HepG2 (cell line): ENCODE measurements at regions not wholly inside any gene's neighbourhood (a gene's known extent, or its start where the extent isn't known, plus 50 kb on each side); places are given as distances from the start of the nearest gene placed in this dataset.
A peak's percentile ranks its signal among the peaks of the same experiment; 100 is the strongest.

Source experiments
- ATAC-seq: fragments of 200-7000 bp; cut with Tn5 transposase; 3 replicates; pipeline ENCODE4 v1.9.1; 2020; ENCODE audit warnings: mild to moderate bottlenecking, moderate library complexity
- BruUV-seq: library from RNA; stranded (reverse); fragments of 400-500 nt; replicated peaks from 2 replicates; lab custom pipeline; 2021; lab: Mats Ljungman, UMichigan
- CTCF ChIA-PET: fragments of 300-600 bp; formaldehyde crosslinking; extraction: SDS; loops from one replicate; lab custom pipeline; 2021; ENCODE audit warnings: low total read pairs, inconsistent platforms, low intra/inter-chr PET ratio; lab: Yijun Ruan, JAX
- POLR2A ChIA-PET: fragments of 350-600 bp; sonication (Branson Sonifier 250); formaldehyde crosslinking; loops from one replicate; lab custom pipeline; 2020; ENCODE audit warnings: antibody characterized with exemption, inconsistent platforms; lab: Yijun Ruan, JAX
- DNase-seq: peaks from one replicate; pipeline ENCODE4 v3.0.0-alpha.2; 2015; ENCODE audit warnings: low spot score
- FAIRE-seq: peaks from 3 replicates; lab custom pipeline; 2011; peaks lifted over from hg19 to GRCh38; lab: Jason Lieb, UNC
- H2AFZ ChIP-seq: one replicate; pipeline ENCODE4 v1.6.1; 2011; ENCODE audit warnings: low read length, inconsistent platforms
- H3K27ac ChIP-seq: fragments of 300-600 bp; 3 replicates; pipeline ENCODE4 v1.8.0; 2011; ENCODE audit warnings: mixed run types, mild to moderate bottlenecking, mixed read lengths, low read length, inconsistent platforms; ENCODE audit not compliant: insufficient read depth; ENCODE audit errors: extremely low read length
- H3K27me3 ChIP-seq, 2 experiments: fragments of 200-600 bp in 1 of 2; 2 replicates in 1 of 2; 3 replicates in 1 of 2; pipeline versions ENCODE4 v1.6.0 to v1.8.0; 2011; ENCODE audit warnings: low read length in 2 of 2, mild to moderate bottlenecking in 2 of 2, moderate library complexity in 2 of 2, inconsistent platforms in 1 of 2; ENCODE audit not compliant: insufficient read depth in 2 of 2, control insufficient read depth in 1 of 2
- H3K36me3 ChIP-seq, 2 experiments: fragments of 200-600 bp in 1 of 2; replicated peaks in 1 of 2; 2 replicates in 1 of 2; 3 replicates in 1 of 2; pipeline versions ENCODE4 v1.5.1 to v1.8.0; 2011; ENCODE audit warnings: low read length in 2 of 2, inconsistent platforms in 1 of 2; ENCODE audit not compliant: insufficient read depth in 2 of 2, control insufficient read depth in 1 of 2
- H3K4me1 ChIP-seq: 2 replicates; pipeline ENCODE4 v1.5.1; 2012; ENCODE audit warnings: low read length, inconsistent platforms; ENCODE audit not compliant: insufficient read depth
- H3K4me2 ChIP-seq: 2 replicates; pipeline ENCODE4 v1.6.0; 2011; ENCODE audit warnings: low read depth, low read length, inconsistent platforms
- H3K4me3 ChIP-seq, 3 experiments: fragments of 200-600 bp in 1 of 3; sonication (generic), shearing (Covaris generic) in 1 of 3; replicated peaks in 1 of 3; 2 replicates each; pipeline ENCODE4 v1.5.1; 2011 to 2016; ENCODE audit warnings: low read length in 3 of 3, inconsistent platforms in 2 of 3, low read depth in 2 of 3, mild to moderate bottlenecking in 2 of 3, control low read depth in 1 of 3, mixed read lengths in 1 of 3; ENCODE audit not compliant: insufficient read depth in 1 of 3
- H3K79me2 ChIP-seq: one replicate; pipeline ENCODE4 v1.6.1; 2011; ENCODE audit warnings: low read length, inconsistent platforms; ENCODE audit not compliant: insufficient read depth
- H3K9ac ChIP-seq: 2 replicates; pipeline ENCODE4 v1.6.0; 2011; ENCODE audit warnings: mild to moderate bottlenecking, low read depth, low read length, inconsistent platforms; ENCODE audit not compliant: insufficient read depth
- H3K9me3 ChIP-seq: 2 replicates; pipeline ENCODE4 v1.5.1; 2012; ENCODE audit warnings: mild to moderate bottlenecking, low read length
- H4K20me1 ChIP-seq: 2 replicates; pipeline ENCODE4 v1.6.0; 2011; ENCODE audit warnings: inconsistent platforms, mild to moderate bottlenecking, low read length, moderate library complexity; ENCODE audit not compliant: insufficient read depth
- BCL6 ChIP-seq: IDR thresholded peaks from 2 replicates; pipeline ENCODE4 v1.6.1; 2016; ENCODE audit warnings: missing genetic modification reagents, missing compliant biosample characterization
- EP300 ChIP-seq, 3 experiments: sonication (generic) in 1 of 3; formaldehyde crosslinking in 1 of 3; IDR thresholded peaks; 2 replicates each; pipeline versions ENCODE4 v1.5.1 to v1.6.1; 2011 to 2020; ENCODE audit warnings: low read depth in 2 of 3, low read length in 2 of 3, borderline replicate concordance in 1 of 3, improper control_type of control experiment in 1 of 3, mild to moderate bottlenecking in 1 of 3, missing genetic modification reagents in 1 of 3, moderate library complexity in 1 of 3
- FOXA3 ChIP-seq: IDR thresholded peaks from 2 replicates; pipeline ENCODE4 v1.6.1; 2016; ENCODE audit warnings: missing genetic modification reagents, missing compliant biosample characterization
- FOXP1 ChIP-seq, 2 experiments: fragments of 450-650 bp in 1 of 2; IDR thresholded peaks; 2 replicates each; pipeline ENCODE4 v1.6.1; 2017 to 2018; ENCODE audit warnings: antibody characterized with exemption in 1 of 2
- FOXP4 ChIP-seq: sonication (generic); formaldehyde crosslinking; IDR thresholded peaks from 2 replicates; pipeline ENCODE4 v1.4.0; 2020; ENCODE audit warnings: missing genetic modification reagents
- MAFF ChIP-seq: IDR thresholded peaks from 2 replicates; pipeline ENCODE4 v1.6.1; 2011; ENCODE audit warnings: low read depth, low read length, improper control_type of control experiment
- MAFK ChIP-seq, 2 experiments: IDR thresholded peaks in 1 of 2; conservative IDR thresholded peaks in 1 of 2; 2 replicates each; pipeline ENCODE4 v1.6.1; 2011; ENCODE audit warnings: improper control_type of control experiment in 2 of 2, low read length in 2 of 2
- PAX8 ChIP-seq: sonication (generic); formaldehyde crosslinking; IDR thresholded peaks from 2 replicates; pipeline ENCODE4 v1.8.0; 2022; ENCODE audit warnings: mild to moderate bottlenecking, missing genetic modification reagents, borderline replicate concordance
- RARA ChIP-seq: IDR thresholded peaks from 2 replicates; pipeline ENCODE4 v1.6.1; 2016; ENCODE audit warnings: missing genetic modification reagents, missing compliant biosample characterization
- SCMH1 ChIP-seq: sonication (generic); formaldehyde crosslinking; IDR thresholded peaks from 2 replicates; pipeline ENCODE4 v1.9.0; 2021; ENCODE audit warnings: missing genetic modification reagents, mild to moderate bottlenecking, borderline replicate concordance
- SKI ChIP-seq: fragments of 450-650 bp; IDR thresholded peaks from one replicate; pipeline ENCODE4 v1.6.1; 2018; ENCODE audit warnings: mild to moderate bottlenecking; ENCODE audit not compliant: partially characterized antibody
- SOX5 ChIP-seq: IDR thresholded peaks from 2 replicates; pipeline ENCODE4 v1.6.1; 2016; ENCODE audit warnings: borderline replicate concordance
- SOX6 ChIP-seq, 2 experiments: fragments of 450-650 bp in 1 of 2; sonication (generic) in 1 of 2; formaldehyde crosslinking in 1 of 2; IDR thresholded peaks; 2 replicates each; pipeline versions ENCODE4 v1.4.0 to v1.6.1; 2017 to 2020; ENCODE audit warnings: antibody characterized with exemption in 1 of 2, mild to moderate bottlenecking in 1 of 2, missing genetic modification reagents in 1 of 2
- SP5 ChIP-seq: IDR thresholded peaks from 2 replicates; pipeline ENCODE4 v1.6.1; 2016; ENCODE audit warnings: low read depth, borderline replicate concordance
- ZBTB42 ChIP-seq: sonication (generic); formaldehyde crosslinking; IDR thresholded peaks from 2 replicates; pipeline ENCODE4 v1.5.0; 2020; ENCODE audit warnings: mild to moderate bottlenecking, missing genetic modification reagents
- ZNF17 ChIP-seq: sonication (generic); formaldehyde crosslinking; IDR thresholded peaks from 2 replicates; pipeline ENCODE4 v1.5.0; 2020; ENCODE audit warnings: mild to moderate bottlenecking, missing genetic modification reagents
- ZNF20 ChIP-seq: sonication (generic); formaldehyde crosslinking; IDR thresholded peaks from 2 replicates; pipeline ENCODE4 v1.4.0; 2020; ENCODE audit warnings: mild to moderate bottlenecking, moderate library complexity, missing genetic modification reagents
- ZNF749 ChIP-seq: sonication (generic); formaldehyde crosslinking; IDR thresholded peaks from 2 replicates; pipeline ENCODE4 v1.8.0; 2022; ENCODE audit warnings: mild to moderate bottlenecking, missing genetic modification reagents, moderate library complexity, borderline replicate concordance
- WGBS: methylation state at CpG from one replicate; pipeline ENCODE4 v1.1.6; 2017; ENCODE audit warnings: low lambda C conversion rate; 5-methylcytosine and 5-hydroxymethylcytosine counted together
- in situ Hi-C: cut with HindIII; loops from 2 replicates; pipeline ENCODE4 v1.10.0; 2017; ENCODE audit warnings: low pct_unique_long_range_greater_than_20kb; ENCODE audit not compliant: extremely low pct_ligation_motif_present
- intact Hi-C: fragments of 100-400 bp; cut with micrococcal nuclease; formaldehyde crosslinking; loops from one replicate; pipeline ENCODE4 v1.10.0; 2022; ENCODE audit not compliant: unreplicated experiment
- TF ChIP-seq, protein P1 (sequence below): sonication (generic); formaldehyde crosslinking; conservative IDR thresholded peaks from 2 replicates; pipeline ENCODE4 v1.4.0; 2020; ENCODE audit warnings: mild to moderate bottlenecking, missing genetic modification reagents, moderate library complexity

DNA sequence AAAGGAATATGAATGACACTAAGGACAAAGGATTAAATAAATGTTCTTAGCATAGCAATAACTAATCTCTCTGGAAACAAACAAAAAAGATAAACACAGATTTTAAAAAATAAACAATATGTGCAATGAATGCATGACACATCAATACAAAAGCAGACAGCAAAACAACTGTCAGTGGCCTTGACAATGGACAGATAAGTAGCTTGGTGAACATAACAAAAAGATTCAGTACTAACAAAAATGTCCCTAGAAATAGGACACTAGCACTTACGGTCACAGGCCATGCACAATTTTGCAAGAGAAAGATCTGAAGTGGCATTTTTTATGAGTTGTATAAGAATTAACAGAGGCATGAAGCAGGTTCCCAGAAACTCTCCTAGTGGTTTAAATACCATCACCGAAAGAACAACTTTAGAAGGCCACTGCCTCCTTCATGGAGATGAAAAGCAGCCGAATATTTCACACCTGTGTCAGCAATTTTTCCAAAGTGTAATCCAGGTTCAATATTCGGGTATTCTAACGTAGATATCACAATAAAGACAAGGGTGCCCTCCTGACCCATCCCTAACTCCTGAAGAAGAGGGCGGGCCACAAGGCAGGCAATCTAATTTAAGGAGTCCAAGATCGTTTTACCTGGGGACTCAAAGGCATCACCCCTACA, 231.3 kb upstream of the MKLN1 start:
- Histone ChIP-seq H3K79me2 (peaks cover 89% of the 10 kb centered on the region), H3K4me3 (no peak overlapping the region), H3K36me3 (peaks cover 0 to 15% of the 10 kb centered on the region in 2 experiments; a peak in 2 of 5 replicates), H3K4me2 (peak overlapping the region; percentile 11), H3K4me1 (peaks cover 67% of the 10 kb centered on the region), H4K20me1 (peaks cover 23% of the 10 kb centered on the region), H3K9me3 (no peaks in the 10 kb centered on the region), H3K27ac (peak overlapping the region; percentile 24), H3K9ac (no peak overlapping the region), H3K27me3 (no peaks in the 10 kb centered on the region), H2AFZ (no peak overlapping the region)
- no TSS peak for BruUV-seq
- ChIA-PET POLR2A (interaction anchor here (1.0 kb wide), 1 partner anchor 10 kb away, joined by 5 read pairs; no protein-coding TSS in a partner anchor), CTCF (no interaction called here)
- DNase-seq (peak; percentile 52), ATAC-seq (peak; percentile 31; the same call in 1 of the 3 replicates), FAIRE-seq (no peak)
- WGBS = 90% methylated on average over 7 of the region's 7 CpGs
- intact Hi-C loops (no loop called here), in situ Hi-C loops (no loop called here)
- TF ChIP-seq EP300 (IDR thresholded peaks at IDR 0.05; ENCODE audit: low read depth in 2 of 2, low read length in 2 of 2) = peak in 1 of 2 experiments; percentile 57; a peak in 1 of 4 replicates
- no peak for TF ChIP-seq EP300 (CRISPR knock-in tag; IDR thresholded peaks at IDR 0.05; ENCODE audit: borderline replicate concordance)
- TF ChIP-seq RARA (CRISPR knock-in tag) = peak; percentile 26; the same call in 1 of the 2 replicates
- peak; percentile 39 for TF ChIP-seq FOXA3 (CRISPR knock-in tag)
- TF ChIP-seq BCL6 (CRISPR knock-in tag) = peak; percentile 74
- peak; percentile 81; the same call in 1 of the 2 replicates for TF ChIP-seq SOX5 (CRISPR knock-in tag)
- TF ChIP-seq ZNF17 = no peak
- no peak for TF ChIP-seq ZNF20
- no peak for TF ChIP-seq ZBTB42
- TF ChIP-seq PAX8 (CRISPR knock-in tag) = no peak
- TF ChIP-seq ZNF749 (CRISPR knock-in tag) = no peak
- TF ChIP-seq, protein P1, sequence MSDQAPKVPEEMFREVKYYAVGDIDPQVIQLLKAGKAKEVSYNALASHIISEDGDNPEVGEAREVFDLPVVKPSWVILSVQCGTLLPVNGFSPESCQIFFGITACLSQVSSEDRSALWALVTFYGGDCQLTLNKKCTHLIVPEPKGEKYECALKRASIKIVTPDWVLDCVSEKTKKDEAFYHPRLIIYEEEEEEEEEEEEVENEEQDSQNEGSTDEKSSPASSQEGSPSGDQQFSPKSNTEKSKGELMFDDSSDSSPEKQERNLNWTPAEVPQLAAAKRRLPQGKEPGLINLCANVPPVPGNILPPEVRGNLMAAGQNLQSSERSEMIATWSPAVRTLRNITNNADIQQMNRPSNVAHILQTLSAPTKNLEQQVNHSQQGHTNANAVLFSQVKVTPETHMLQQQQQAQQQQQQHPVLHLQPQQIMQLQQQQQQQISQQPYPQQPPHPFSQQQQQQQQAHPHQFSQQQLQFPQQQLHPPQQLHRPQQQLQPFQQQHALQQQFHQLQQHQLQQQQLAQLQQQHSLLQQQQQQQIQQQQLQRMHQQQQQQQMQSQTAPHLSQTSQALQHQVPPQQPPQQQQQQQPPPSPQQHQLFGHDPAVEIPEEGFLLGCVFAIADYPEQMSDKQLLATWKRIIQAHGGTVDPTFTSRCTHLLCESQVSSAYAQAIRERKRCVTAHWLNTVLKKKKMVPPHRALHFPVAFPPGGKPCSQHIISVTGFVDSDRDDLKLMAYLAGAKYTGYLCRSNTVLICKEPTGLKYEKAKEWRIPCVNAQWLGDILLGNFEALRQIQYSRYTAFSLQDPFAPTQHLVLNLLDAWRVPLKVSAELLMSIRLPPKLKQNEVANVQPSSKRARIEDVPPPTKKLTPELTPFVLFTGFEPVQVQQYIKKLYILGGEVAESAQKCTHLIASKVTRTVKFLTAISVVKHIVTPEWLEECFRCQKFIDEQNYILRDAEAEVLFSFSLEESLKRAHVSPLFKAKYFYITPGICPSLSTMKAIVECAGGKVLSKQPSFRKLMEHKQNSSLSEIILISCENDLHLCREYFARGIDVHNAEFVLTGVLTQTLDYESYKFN (CRISPR knock-in tag) = 0 out of 2 replicates have a peak, but pooled peaks have one; percentile 34
- 0 out of 2 replicates have a peak, but pooled peaks have one; percentile 33 for TF ChIP-seq FOXP1 (IDR thresholded peaks at IDR 0.05)
- peak; percentile 81 for TF ChIP-seq FOXP1 (CRISPR knock-in tag; IDR thresholded peaks at IDR 0.05)
- TF ChIP-seq MAFK (conservative IDR thresholded peaks at IDR 0.05 in 1 of 2, IDR thresholded peaks at IDR 0.05 in 1 of 2; ENCODE audit: low read length in 2 of 2) = peak; percentile 83 to 86
- peak; percentile 63 for TF ChIP-seq MAFF
- TF ChIP-seq SCMH1 (CRISPR knock-in tag) = no peak
- no peak for TF ChIP-seq SP5
- TF ChIP-seq SOX6 (IDR thresholded peaks at IDR 0.05) = no peak
- TF ChIP-seq SOX6 (CRISPR knock-in tag; IDR thresholded peaks at IDR 0.05) = peak; percentile 73
- TF ChIP-seq SKI = peak; percentile 46
- TF ChIP-seq FOXP4 (CRISPR knock-in tag) = peak; percentile 54; the same call in 1 of the 2 replicates
